HL-60 (cell line): ENCODE measurements at regions not wholly inside any gene's neighbourhood (a gene's known extent, or its start where the extent isn't known, plus 50 kb on each side); places are given as distances from the start of the nearest gene placed in this dataset.

Source experiments
- DNase-seq, 2 experiments: peaks; one replicate each; pipeline ENCODE4 v3.0.0-alpha.2; 2010 to 2020; ENCODE audit warnings: low read depth in 1 of 2, low spot score in 1 of 2
- H3K27ac ChIP-seq: fragments of 250-450 bp; sonication (Bioruptor Pico); replicated peaks from 2 replicates; pipeline ENCODE4 v1.5.1; 2020; ENCODE audit warnings: mild to moderate bottlenecking, moderate library complexity
- H3K27me3 ChIP-seq: fragments of 250-450 bp; sonication (Bioruptor Pico); 2 replicates; pipeline ENCODE4 v1.5.1; 2021; ENCODE audit warnings: mild to moderate bottlenecking, moderate library complexity; ENCODE audit not compliant: insufficient read depth, poor library complexity, severe bottlenecking
- H3K4me3 ChIP-seq: replicated peaks from 2 replicates; pipeline ENCODE4 v1.5.1; 2011; ENCODE audit warnings: mild to moderate bottlenecking, control low read depth, low read length; ENCODE audit not compliant: insufficient read depth
- GABPA ChIP-seq: IDR thresholded peaks from 2 replicates; pipeline ENCODE4 v1.6.1; 2012; ENCODE audit warnings: low read depth
- POLR2AphosphoS5 ChIP-seq: IDR thresholded peaks from 2 replicates; pipeline ENCODE4 v1.6.1; 2012; ENCODE audit warnings: low read depth
- SPI1 ChIP-seq: IDR thresholded peaks from 2 replicates; pipeline ENCODE4 v1.6.1; 2012; ENCODE audit warnings: low read depth, mild to moderate bottlenecking, borderline replicate concordance
- TF ChIP-seq, protein P1 (sequence below): IDR thresholded peaks from one replicate; pipeline ENCODE4 v1.5.1; 2011; ENCODE audit warnings: low read length, control low read depth, inconsistent platforms; ENCODE audit not compliant: insufficient read depth
- TF ChIP-seq, protein P2 (sequence below): IDR thresholded peaks from 2 replicates; pipeline ENCODE4 v1.6.1; 2012; ENCODE audit warnings: low read depth; ENCODE audit not compliant: insufficient replicate concordance

DNA sequence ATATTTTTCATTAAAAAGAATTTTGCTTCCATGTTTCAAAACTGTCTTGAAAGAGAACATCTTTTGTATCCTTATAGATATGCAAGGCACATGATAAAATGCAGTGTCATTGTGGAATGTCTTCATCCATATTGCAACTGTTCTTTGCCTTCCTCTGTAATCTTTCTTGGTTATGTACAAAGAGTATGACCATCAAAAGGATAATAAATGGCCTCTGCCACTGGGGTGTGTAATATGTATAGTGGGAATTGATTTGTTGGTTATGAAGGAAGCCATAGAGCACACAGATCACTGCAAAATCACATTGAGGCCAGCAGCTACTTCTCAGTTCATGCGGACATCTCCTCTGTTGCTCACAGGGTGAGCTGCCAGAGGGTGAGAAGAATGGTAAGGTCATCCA is 703.5 kb downstream of the TFAP2A start:
- Histone ChIP-seq H3K27ac (peak overlapping the region; percentile 28), H3K4me3 (no peak overlapping the region), H3K27me3 (no peaks in the 10 kb centered on the region)
- no peak for TF ChIP-seq SPI1
- TF ChIP-seq, protein P1, sequence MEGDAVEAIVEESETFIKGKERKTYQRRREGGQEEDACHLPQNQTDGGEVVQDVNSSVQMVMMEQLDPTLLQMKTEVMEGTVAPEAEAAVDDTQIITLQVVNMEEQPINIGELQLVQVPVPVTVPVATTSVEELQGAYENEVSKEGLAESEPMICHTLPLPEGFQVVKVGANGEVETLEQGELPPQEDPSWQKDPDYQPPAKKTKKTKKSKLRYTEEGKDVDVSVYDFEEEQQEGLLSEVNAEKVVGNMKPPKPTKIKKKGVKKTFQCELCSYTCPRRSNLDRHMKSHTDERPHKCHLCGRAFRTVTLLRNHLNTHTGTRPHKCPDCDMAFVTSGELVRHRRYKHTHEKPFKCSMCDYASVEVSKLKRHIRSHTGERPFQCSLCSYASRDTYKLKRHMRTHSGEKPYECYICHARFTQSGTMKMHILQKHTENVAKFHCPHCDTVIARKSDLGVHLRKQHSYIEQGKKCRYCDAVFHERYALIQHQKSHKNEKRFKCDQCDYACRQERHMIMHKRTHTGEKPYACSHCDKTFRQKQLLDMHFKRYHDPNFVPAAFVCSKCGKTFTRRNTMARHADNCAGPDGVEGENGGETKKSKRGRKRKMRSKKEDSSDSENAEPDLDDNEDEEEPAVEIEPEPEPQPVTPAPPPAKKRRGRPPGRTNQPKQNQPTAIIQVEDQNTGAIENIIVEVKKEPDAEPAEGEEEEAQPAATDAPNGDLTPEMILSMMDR = no peak
- TF ChIP-seq GABPA = no peak
- TF ChIP-seq, protein P2, sequence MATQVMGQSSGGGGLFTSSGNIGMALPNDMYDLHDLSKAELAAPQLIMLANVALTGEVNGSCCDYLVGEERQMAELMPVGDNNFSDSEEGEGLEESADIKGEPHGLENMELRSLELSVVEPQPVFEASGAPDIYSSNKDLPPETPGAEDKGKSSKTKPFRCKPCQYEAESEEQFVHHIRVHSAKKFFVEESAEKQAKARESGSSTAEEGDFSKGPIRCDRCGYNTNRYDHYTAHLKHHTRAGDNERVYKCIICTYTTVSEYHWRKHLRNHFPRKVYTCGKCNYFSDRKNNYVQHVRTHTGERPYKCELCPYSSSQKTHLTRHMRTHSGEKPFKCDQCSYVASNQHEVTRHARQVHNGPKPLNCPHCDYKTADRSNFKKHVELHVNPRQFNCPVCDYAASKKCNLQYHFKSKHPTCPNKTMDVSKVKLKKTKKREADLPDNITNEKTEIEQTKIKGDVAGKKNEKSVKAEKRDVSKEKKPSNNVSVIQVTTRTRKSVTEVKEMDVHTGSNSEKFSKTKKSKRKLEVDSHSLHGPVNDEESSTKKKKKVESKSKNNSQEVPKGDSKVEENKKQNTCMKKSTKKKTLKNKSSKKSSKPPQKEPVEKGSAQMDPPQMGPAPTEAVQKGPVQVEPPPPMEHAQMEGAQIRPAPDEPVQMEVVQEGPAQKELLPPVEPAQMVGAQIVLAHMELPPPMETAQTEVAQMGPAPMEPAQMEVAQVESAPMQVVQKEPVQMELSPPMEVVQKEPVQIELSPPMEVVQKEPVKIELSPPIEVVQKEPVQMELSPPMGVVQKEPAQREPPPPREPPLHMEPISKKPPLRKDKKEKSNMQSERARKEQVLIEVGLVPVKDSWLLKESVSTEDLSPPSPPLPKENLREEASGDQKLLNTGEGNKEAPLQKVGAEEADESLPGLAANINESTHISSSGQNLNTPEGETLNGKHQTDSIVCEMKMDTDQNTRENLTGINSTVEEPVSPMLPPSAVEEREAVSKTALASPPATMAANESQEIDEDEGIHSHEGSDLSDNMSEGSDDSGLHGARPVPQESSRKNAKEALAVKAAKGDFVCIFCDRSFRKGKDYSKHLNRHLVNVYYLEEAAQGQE = no peak
- peak in 1 of 2 experiments; percentile 51 for DNase-seq

DNA sequence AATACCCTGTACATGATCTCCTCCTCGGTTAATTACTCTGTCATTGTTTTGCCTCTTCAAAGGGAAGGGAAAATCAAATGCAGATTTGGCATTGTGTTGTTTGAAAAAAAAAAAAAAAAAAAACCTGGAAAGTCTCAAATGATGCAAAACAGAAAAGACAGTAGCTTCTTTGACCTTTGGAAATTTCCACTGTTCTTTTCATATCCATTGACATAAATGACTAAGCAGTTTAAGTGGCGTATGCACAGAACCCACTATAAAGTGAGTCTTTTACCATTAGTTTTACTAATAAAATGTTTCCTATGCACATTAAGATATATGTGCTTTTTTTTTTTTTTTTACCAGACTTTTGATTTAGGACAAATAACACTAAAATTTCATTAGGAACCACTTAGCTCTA is 704.3 kb downstream of the TFAP2A start:
- TF ChIP-seq, protein P2 = no peak
- TF ChIP-seq, protein P1 = no peak
- TF ChIP-seq GABPA = no peak
- TF ChIP-seq SPI1 = no peak
- TF ChIP-seq POLR2AphosphoS5 = no peak
- Histone ChIP-seq H3K4me3 (no peak overlapping the region), H3K27me3 (no peaks in the 10 kb centered on the region), H3K27ac (no peak overlapping the region)
- DNase-seq = no peak

DNA sequence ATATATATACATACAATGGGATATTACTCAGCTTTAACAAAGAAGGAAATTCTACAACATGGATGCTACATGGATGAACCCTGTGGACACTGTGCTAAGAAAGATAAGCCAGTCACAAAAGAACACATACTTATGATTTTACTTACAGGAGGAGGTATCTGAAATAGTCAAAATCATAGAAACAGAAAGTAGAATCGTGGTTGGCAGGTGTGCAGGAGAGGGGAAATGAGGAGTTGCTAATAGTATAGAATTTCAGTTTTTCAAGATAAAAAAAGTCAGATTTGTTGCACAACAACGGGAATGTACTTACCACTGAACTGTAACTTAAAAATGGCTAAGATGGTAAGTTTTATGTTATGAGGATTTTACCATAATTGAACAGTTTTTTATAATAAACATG is 706.3 kb downstream of the TFAP2A start:
- no peak overlapping the region for H3K27ac ChIP-seq
- TF ChIP-seq, protein P1 = no peak
- no peak for TF ChIP-seq GABPA
- TF ChIP-seq, protein P2 = no peak
- TF ChIP-seq SPI1 = no peak
- TF ChIP-seq POLR2AphosphoS5 = no peak
- no peak for DNase-seq
- no peaks in the 10 kb centered on the region for H3K27me3 ChIP-seq
- no peak overlapping the region for H3K4me3 ChIP-seq
